IMR-90 (cell line): ENCODE measurements at regions not wholly inside any gene's neighbourhood (a gene's known extent, or its start where the extent isn't known, plus 50 kb on each side); places are given as distances from the start of the nearest gene placed in this dataset.

ENCODE experiments used
- ATAC-seq: fragments of 200-7000 bp; cut with Tn5 transposase; 2 replicates; pipeline ENCODE4 v1.9.1; 2020; ENCODE audit warnings: low read depth, mild to moderate bottlenecking, moderate library complexity
- BruUV-seq: library from RNA; stranded (reverse); fragments of 400-500 nt; replicated peaks from 2 replicates; lab custom pipeline; 2021; lab: Mats Ljungman, UMichigan
- CTCF ChIA-PET: fragments of 300-600 bp; formaldehyde crosslinking; extraction: SDS; loops from one replicate; lab custom pipeline; 2021; ENCODE audit warnings: antibody characterized with exemption; lab: Yijun Ruan, JAX
- POLR2A ChIA-PET: fragments of 300-600 bp; sonication (Branson Sonifier 250); formaldehyde crosslinking; loops from one replicate; lab custom pipeline; 2022; ENCODE audit warnings: antibody characterized with exemption; ENCODE audit not compliant: unreplicated experiment; lab: Charles Lee
- DNase-seq: peaks from one replicate; pipeline ENCODE4 v3.0.0; 2013
- H2AFZ ChIP-seq: replicated peaks from 2 replicates; pipeline ENCODE3; 2013; ENCODE audit warnings: low read length, mild to moderate bottlenecking; ENCODE audit not compliant: poor library complexity
- H2AK5ac ChIP-seq: 2 replicates; pipeline ENCODE4 v1.6.1; 2013; ENCODE audit warnings: low read depth, low read length, inconsistent platforms
- H2AK9ac ChIP-seq: replicated peaks from 2 replicates; pipeline ENCODE3; 2013; ENCODE audit warnings: mild to moderate bottlenecking, low read depth, low read length, moderate library complexity; ENCODE audit not compliant: poor library complexity
- H2BK120ac ChIP-seq: 2 replicates; pipeline ENCODE4 v1.6.1; 2013; ENCODE audit warnings: low read depth, low read length, inconsistent platforms
- H2BK15ac ChIP-seq: 3 replicates; pipeline ENCODE4 v1.6.1; 2013; ENCODE audit warnings: low read depth, low read length, inconsistent platforms
- H2BK20ac ChIP-seq: 2 replicates; pipeline ENCODE4 v1.6.1; 2013; ENCODE audit warnings: low read depth, mild to moderate bottlenecking, inconsistent platforms, low read length, moderate library complexity
- H2BK5ac ChIP-seq: 2 replicates; pipeline ENCODE4 v1.6.1; 2013; ENCODE audit warnings: mild to moderate bottlenecking, low read depth, low read length, inconsistent platforms; ENCODE audit not compliant: poor library complexity, severe bottlenecking
- H3K14ac ChIP-seq: replicated peaks from 2 replicates; pipeline ENCODE4 v1.6.1; 2013; ENCODE audit warnings: low read depth, low read length, inconsistent platforms
- H3K18ac ChIP-seq: 2 replicates; pipeline ENCODE4 v1.6.1; 2013; ENCODE audit warnings: low read depth, low read length, control low read depth
- H3K23ac ChIP-seq: 2 replicates; pipeline ENCODE4 v1.6.1; 2013; ENCODE audit warnings: low read depth, low read length, inconsistent platforms
- H3K27ac ChIP-seq: 2 replicates; pipeline ENCODE4 v1.5.1; 2013; ENCODE audit warnings: mild to moderate bottlenecking, control low read depth, low read length; ENCODE audit not compliant: insufficient read depth
- H3K27me3 ChIP-seq: 2 replicates; pipeline ENCODE4 v1.6.1; 2013; ENCODE audit warnings: low read length; ENCODE audit not compliant: control insufficient read depth, insufficient read depth
- H3K36me3 ChIP-seq: 2 replicates; pipeline ENCODE4 v1.6.1; 2013; ENCODE audit warnings: low read length, mixed read lengths; ENCODE audit not compliant: control insufficient read depth, insufficient read depth
- H3K4ac ChIP-seq: 2 replicates; pipeline ENCODE4 v1.6.1; 2013; ENCODE audit warnings: low read depth, low read length, inconsistent platforms
- H3K4me1 ChIP-seq: 2 replicates; pipeline ENCODE4 v1.6.1; 2013; ENCODE audit warnings: low read length, mixed read lengths; ENCODE audit not compliant: control insufficient read depth, insufficient read depth
- H3K4me2 ChIP-seq: 2 replicates; pipeline ENCODE4 v1.6.1; 2013; ENCODE audit warnings: low read depth, mild to moderate bottlenecking, control low read depth, low read length, moderate library complexity
- H3K4me3 ChIP-seq: 2 replicates; pipeline ENCODE4 v1.5.1; 2013; ENCODE audit warnings: low read depth, mild to moderate bottlenecking, control low read depth, low read length, moderate library complexity; ENCODE audit not compliant: insufficient read depth
- H3K56ac ChIP-seq: 2 replicates; pipeline ENCODE4 v1.6.1; 2013; ENCODE audit warnings: low read length, inconsistent platforms; ENCODE audit not compliant: insufficient read depth; ENCODE audit errors: extremely low read depth
- H3K79me1 ChIP-seq, 2 experiments: 2 replicates each; pipeline ENCODE4 v1.6.1; 2013; ENCODE audit warnings: low read length in 2 of 2, inconsistent platforms in 1 of 2, low read depth in 1 of 2
- H3K9ac ChIP-seq: 2 replicates; pipeline ENCODE4 v1.6.1; 2013; ENCODE audit warnings: low read depth, low read length, control low read depth
- H3K9me1 ChIP-seq: 2 replicates; pipeline ENCODE4 v1.6.1; 2013; ENCODE audit warnings: low read length, inconsistent platforms; ENCODE audit not compliant: insufficient read depth
- H3K9me3 ChIP-seq: 2 replicates; pipeline ENCODE4 v1.6.1; 2013; ENCODE audit warnings: low read length; ENCODE audit not compliant: control insufficient read depth, insufficient read depth
- H4K20me1 ChIP-seq: 2 replicates; pipeline ENCODE4 v1.6.1; 2013; ENCODE audit warnings: low read length, inconsistent platforms; ENCODE audit not compliant: insufficient read depth
- H4K5ac ChIP-seq: 2 replicates; pipeline ENCODE4 v1.6.1; 2013; ENCODE audit warnings: mild to moderate bottlenecking, low read depth, low read length, control low read depth
- H4K8ac ChIP-seq, 2 experiments: 2 replicates each; pipeline ENCODE4 v1.6.1; 2013; ENCODE audit warnings: low read depth in 2 of 2, low read length in 2 of 2, control low read depth in 1 of 2, inconsistent platforms in 1 of 2
- H4K91ac ChIP-seq: 2 replicates; pipeline ENCODE4 v1.6.1; 2013; ENCODE audit warnings: low read depth, low read length, inconsistent platforms; ENCODE audit not compliant: insufficient read depth
- BHLHE40 ChIP-seq: fragments of 150-350 bp; IDR thresholded peaks from 2 replicates; pipeline ENCODE4 v1.6.1; 2016; ENCODE audit warnings: mild to moderate bottlenecking, low read depth, low read length
- CEBPB ChIP-seq: IDR thresholded peaks from 2 replicates; pipeline ENCODE4 v1.6.1; 2012; ENCODE audit warnings: low read depth, low read length, improper control_type of control experiment
- CHD1 ChIP-seq: IDR thresholded peaks from 2 replicates; pipeline ENCODE4 v1.6.1; 2012; ENCODE audit warnings: low read depth, low read length, improper control_type of control experiment
- CTCF ChIP-seq: conservative IDR thresholded peaks from 2 replicates; pipeline ENCODE4 v1.5.1; 2012; ENCODE audit warnings: mild to moderate bottlenecking, low read depth, low read length, improper control_type of control experiment
- ELK1 ChIP-seq: fragments of 150-350 bp; IDR thresholded peaks from 2 replicates; pipeline ENCODE4 v1.6.1; 2016; ENCODE audit warnings: low read depth, mild to moderate bottlenecking, low read length, moderate library complexity, borderline replicate concordance
- FOS ChIP-seq: fragments of 150-350 bp; IDR thresholded peaks from 2 replicates; pipeline ENCODE4 v1.6.1; 2016; ENCODE audit warnings: low read depth, low read length
- MAFK ChIP-seq: IDR thresholded peaks from 2 replicates; pipeline ENCODE4 v1.6.1; 2012; ENCODE audit warnings: low read depth, low read length, improper control_type of control experiment
- MAZ ChIP-seq: IDR thresholded peaks from 2 replicates; pipeline ENCODE4 v1.6.1; 2012; ENCODE audit warnings: low read depth, mild to moderate bottlenecking, low read length, improper control_type of control experiment, moderate library complexity, borderline replicate concordance
- POLR2A ChIP-seq: IDR thresholded peaks from 2 replicates; pipeline ENCODE4 v1.6.1; 2012; ENCODE audit warnings: mild to moderate bottlenecking, low read depth, low read length
- RAD21 ChIP-seq: IDR thresholded peaks from 2 replicates; pipeline ENCODE4 v1.6.1; 2012; ENCODE audit warnings: low read length, improper control_type of control experiment
- RCOR1 ChIP-seq: IDR thresholded peaks from 2 replicates; pipeline ENCODE4 v1.6.1; 2012; ENCODE audit warnings: mild to moderate bottlenecking, low read length, improper control_type of control experiment; ENCODE audit not compliant: insufficient replicate concordance
- RFX5 ChIP-seq: IDR thresholded peaks from 2 replicates; pipeline ENCODE4 v1.8.0; 2012; ENCODE audit warnings: low read depth, mild to moderate bottlenecking, low read length, moderate library complexity
- SMC3 ChIP-seq: fragments of 150-350 bp; IDR thresholded peaks from 2 replicates; pipeline ENCODE4 v1.6.1; 2016; ENCODE audit warnings: low read depth, mild to moderate bottlenecking, antibody characterized with exemption, low read length, moderate library complexity
- WGBS, 2 experiments: methylation state at CpG; one replicate each; pipeline versions ENCODE4 v1.1.5 to v1.1.7; 2013; ENCODE audit warnings: missing lambda C conversion rate in 2 of 2; ENCODE audit not compliant: insufficient read length in 1 of 2; ENCODE audit errors: extremely low coverage in 2 of 2; 5-methylcytosine and 5-hydroxymethylcytosine counted together
- dilution Hi-C: fragments of 300-500 bp; cut with HindIII; formaldehyde crosslinking; loops from one replicate; pipeline ENCODE4 v1.14.3; 2018; ENCODE audit warnings: low sequenced_read_pairs; ENCODE audit not compliant: unreplicated experiment
- in situ Hi-C: fragments of 300-500 bp; cut with MboI; formaldehyde crosslinking; loops from 3 replicates; pipeline ENCODE4 v1.14.3; 2019; ENCODE audit warnings: low sequenced_read_pairs, inconsistent platforms, mixed read lengths
- intact Hi-C: fragments of 100-400 bp; cut with micrococcal nuclease; formaldehyde crosslinking; loops from 2 replicates; pipeline ENCODE4 v1.10.0; 2022
- TF ChIP-seq, protein P1 (sequence below): fragments of 150-350 bp; IDR thresholded peaks from 2 replicates; pipeline ENCODE4 v1.6.1; 2017; ENCODE audit warnings: mild to moderate bottlenecking, antibody characterized with exemption, low read length, low read depth

DNA sequence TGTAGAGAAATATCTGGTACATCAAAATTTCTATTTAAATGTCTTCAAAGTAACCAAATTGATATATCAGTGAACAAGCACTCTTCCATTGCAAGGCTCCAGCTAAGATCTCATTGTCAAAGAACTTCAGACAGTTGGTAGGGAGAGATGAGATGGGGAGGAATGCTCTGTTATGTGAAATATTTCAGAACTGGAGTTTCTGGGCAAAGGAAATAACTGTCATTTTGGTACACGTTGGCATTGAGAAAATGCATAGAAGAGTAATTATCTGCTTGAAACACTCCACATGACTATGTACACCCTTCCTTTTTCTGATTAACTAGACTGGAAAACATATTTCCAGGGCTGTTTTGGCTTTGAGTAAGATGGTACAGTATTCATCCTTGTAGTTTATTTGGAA is 297.5 kb upstream of the RASGRP1 start:
- Histone ChIP-seq H3K23ac (no peak overlapping the region; the same call in 1 of the 2 replicates), H3K27me3 (no peaks in the 10 kb centered on the region), H3K18ac (peak overlapping the region; percentile 7; the same call in 1 of the 2 replicates), H3K79me1 (no peaks in the 10 kb centered on the region), H3K14ac (no peak overlapping the region), H4K20me1 (no peaks in the 10 kb centered on the region), H3K9me3 (no peaks in the 10 kb centered on the region), H2AK5ac (no peak overlapping the region), H4K8ac (no peak overlapping the region), H3K4ac (peak overlapping the region; percentile 6; the same call in 1 of the 2 replicates), H3K36me3 (no peaks in the 10 kb centered on the region), H3K9me1 (peaks cover 14% of the 10 kb centered on the region), H2AFZ (no peak overlapping the region), H2AK9ac (no peak overlapping the region), H3K4me3 (no peak overlapping the region), H2BK15ac (peak overlapping the region; percentile 5; the same call in 1 of the 3 replicates), H3K56ac (no peak overlapping the region), H2BK120ac (no peak overlapping the region), H2BK5ac (no peak overlapping the region), H2BK20ac (no peak overlapping the region), H4K91ac (peak overlapping the region; percentile 16; the same call in 1 of the 2 replicates), H3K27ac (no peak overlapping the region), H4K5ac (peak overlapping the region; percentile 4; the same call in 1 of the 2 replicates), H3K4me1 (peaks cover 20% of the 10 kb centered on the region), H3K4me2 (no peak overlapping the region), H3K9ac (no peak overlapping the region)
- no peak for DNase-seq
- ChIA-PET POLR2A (no interaction called here), CTCF (no interaction called here)
- no TSS peak for BruUV-seq
- no CpG with 5 or more reads among the region's 1 CpG for WGBS, 2 experiments
- ATAC-seq = no peak
- in situ Hi-C loops (no loop called here), dilution Hi-C loops (no loop called here), intact Hi-C loops (no loop called here)
- TF ChIP-seq RCOR1 (no peak), ELK1 (no peak), MAFK (no peak), MAZ (no peak), FOS (no peak), CHD1 (no peak), CTCF (no peak), RAD21 (no peak), RFX5 (no peak), SMC3 (no peak), BHLHE40 (no peak), CEBPB (no peak), POLR2A (no peak)
- TF ChIP-seq, protein P1, sequence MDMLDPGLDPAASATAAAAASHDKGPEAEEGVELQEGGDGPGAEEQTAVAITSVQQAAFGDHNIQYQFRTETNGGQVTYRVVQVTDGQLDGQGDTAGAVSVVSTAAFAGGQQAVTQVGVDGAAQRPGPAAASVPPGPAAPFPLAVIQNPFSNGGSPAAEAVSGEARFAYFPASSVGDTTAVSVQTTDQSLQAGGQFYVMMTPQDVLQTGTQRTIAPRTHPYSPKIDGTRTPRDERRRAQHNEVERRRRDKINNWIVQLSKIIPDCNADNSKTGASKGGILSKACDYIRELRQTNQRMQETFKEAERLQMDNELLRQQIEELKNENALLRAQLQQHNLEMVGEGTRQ = no peak
